HG02852 (cell line): ENCODE measurements at regions not wholly inside any gene's neighbourhood (a gene's known extent, or its start where the extent isn't known, plus 50 kb on each side); places are given as distances from the start of the nearest gene placed in this dataset.
"Not testable (repeated sequence)": the region's sequence is repeated elsewhere in the genome, so short reads cannot be mapped to it uniquely, and the experiment has no call there.

ENCODE experiments used
- ATAC-seq: cut with Tn5 transposase; IDR thresholded peaks from one replicate; pipeline ENCODE4 v1.9.1; 2021; ENCODE audit warnings: mild to moderate bottlenecking, moderate library complexity; ENCODE audit not compliant: unreplicated experiment

DNA sequence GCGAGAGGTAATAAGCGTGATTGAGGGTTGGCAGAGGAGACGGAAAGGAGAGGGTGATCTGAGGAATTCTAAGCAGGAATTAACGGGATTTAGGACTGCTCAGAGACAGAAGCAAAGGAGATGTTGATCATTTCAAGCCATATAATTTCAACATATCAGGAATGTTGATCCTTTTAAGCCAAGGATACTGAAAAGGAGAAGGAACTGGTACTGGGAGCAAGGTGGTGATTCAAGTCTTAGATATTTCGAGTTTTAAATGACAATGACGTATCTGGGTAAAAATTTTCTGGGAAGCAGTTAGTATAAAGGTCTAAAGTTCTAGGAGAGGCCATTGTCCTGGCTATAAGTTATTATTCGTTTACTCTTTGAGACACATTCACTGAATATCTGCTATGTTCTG, 91.3 kb upstream of the OGFRL1 start:
- no peak for ATAC-seq

DNA sequence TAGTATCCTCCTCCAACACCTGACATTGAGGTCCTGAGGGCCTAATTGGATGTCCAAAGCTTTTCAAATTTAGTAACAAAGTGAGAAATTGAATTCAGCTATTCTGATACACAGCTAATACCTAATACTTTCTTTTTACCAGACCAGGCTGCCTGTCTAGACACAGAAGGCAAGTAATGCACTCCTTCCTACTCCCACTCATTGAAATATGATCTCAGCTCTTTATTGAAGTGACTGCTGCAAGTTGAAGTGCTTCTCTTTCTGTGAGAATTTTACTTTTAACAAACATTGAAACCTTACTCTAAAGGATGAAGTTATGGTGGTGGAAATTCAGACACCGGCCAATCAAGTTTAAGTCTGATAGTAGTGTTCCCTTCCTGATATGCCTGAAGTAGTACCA, 90.8 kb upstream of the OGFRL1 start:
- no peak for ATAC-seq

DNA sequence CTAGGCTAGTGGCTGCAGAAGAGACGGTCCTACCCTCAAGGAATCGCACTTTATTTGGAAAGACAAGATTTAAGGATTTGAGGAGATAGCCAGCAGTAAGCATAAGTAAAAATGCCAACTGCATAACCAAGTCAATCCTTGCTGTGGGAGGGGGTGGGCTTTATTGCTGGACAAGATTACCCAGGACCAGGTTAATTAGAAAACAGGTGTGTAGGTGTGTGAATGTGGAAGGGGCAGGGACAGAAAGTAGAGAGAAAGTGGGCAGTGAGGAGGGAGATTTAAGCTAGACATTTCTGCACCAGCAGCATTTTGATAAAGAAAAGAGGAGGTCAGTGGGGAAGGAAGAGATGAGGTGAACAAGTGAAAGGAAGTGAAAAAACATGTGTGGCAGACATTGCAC, 89.7 kb upstream of the OGFRL1 start:
- no peak for ATAC-seq

DNA sequence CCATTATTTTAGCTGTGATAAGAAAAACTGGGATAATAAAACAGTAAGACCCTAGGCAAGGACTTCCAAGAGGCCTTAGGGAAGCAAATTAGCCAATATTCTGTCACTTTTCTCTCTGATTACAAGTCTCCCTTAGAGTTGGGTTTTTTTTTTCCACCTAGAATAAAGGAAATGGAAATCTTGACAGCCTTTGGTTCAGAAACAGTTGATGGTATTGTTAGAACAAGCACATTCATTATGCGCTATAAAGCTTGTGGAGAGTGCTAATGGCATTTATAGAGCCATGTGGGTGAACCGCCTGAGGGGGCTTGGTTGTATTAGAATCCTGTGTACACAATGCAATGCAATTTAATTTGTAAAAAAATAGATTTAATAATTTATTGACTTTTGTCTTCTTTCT, 88.9 kb upstream of the OGFRL1 start:
- ATAC-seq: no peak

DNA sequence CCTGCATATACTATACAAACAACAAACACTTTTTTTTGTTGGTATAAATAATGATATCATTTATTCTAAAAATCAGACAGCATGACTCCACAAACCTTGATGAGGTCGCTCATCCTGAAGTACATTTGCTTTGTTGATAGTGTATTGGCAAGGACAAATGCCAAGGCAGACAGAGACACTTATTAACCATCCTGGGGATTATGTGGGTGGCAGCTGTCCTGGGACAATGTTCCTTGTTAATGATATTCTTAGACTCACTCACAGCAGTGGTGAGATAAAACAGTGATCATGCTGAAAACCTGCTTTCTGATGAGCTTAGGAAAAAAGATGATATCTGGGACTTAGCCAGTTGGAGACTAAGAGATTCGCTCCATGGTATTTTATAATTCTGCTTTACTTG, 85.4 kb upstream of the OGFRL1 start:
- ATAC-seq: no peak

DNA sequence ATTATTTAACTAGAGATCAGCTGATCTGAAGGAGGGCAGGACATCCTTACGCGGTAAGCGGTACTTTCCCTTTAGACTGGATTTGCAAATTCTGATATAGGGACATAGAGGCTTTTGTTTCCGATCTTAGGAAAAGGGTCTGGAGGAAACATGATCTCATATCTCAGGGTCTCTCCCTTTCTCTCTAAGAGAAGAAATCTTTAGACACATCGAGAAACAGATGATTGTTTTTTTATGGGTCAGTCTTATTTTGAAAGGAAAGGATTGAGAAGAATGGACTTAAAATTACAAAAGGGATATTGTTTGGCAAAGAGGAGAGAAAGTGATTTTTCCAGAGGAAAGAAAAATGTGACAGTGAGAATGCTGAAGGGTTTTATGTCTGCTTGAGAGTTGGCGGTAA, 83.9 kb upstream of the OGFRL1 start:
- ATAC-seq: no peak

DNA sequence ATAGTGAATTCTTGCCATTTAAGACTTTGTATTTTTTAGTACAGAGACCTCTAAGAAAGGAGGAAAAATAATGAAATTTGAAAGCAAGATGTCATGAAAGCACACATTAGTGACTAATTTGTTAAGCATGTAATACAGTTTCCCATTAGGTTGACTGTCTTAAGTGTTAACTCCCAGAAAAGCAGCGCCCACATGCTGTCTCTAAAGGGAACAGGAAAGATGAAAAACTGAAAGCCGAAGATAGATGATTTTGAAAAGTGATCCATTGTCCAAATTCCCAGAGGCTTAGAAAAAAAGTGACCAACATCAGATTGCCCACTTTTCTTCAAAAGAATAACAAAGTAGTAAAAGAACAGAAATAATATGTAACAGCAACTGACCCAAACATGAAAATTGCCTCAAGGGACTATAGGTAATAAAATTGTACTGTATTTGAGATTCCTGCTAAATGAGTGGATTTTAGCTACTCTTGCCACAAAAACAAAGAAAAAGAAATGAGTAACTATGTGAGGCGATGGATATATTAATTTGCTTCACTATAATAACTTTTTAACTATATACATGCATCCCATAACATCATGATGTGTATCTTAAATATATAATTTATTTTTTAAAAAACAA, 83.2 kb upstream of the OGFRL1 start:
- ATAC-seq: no peak

DNA sequence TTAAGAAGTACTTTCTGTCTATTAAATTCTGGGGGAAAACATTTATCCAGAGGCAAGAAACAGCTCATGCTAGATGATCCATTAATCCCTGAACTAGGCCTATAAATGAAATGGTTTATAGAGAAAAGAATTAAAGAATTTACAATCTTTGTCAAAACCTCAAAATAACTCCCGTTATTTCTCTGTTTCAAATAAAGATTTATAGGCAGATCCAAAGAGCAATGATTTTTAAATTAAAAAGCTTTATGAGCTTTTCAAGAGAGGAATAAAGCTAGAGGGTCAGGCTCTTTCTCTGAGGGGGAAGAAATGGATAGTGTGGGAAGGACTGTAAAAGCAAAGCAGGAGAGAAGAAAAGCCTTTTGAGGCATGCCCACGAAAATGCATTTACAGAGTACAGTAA, 82.5 kb upstream of the OGFRL1 start:
- no peak for ATAC-seq

DNA sequence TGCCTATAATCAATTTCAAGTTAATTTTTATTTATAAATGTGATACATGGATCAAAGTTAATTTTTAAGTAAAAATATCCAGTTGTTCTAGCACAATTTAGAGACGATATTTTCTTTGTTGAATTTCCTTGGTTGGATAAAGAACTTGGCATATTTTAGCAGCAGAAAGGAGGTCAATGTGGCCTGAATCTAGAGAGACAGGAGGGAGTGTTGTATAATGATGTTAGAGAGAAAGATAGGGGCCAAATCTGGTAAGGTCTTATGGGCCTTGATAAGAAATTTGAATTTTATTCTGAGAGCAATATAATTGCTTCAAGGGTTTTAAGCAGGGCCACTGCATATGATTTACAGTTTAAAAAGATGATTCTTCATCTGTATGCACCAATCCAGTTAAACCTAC, 79.4 kb upstream of the OGFRL1 start:
- ATAC-seq: no peak

DNA sequence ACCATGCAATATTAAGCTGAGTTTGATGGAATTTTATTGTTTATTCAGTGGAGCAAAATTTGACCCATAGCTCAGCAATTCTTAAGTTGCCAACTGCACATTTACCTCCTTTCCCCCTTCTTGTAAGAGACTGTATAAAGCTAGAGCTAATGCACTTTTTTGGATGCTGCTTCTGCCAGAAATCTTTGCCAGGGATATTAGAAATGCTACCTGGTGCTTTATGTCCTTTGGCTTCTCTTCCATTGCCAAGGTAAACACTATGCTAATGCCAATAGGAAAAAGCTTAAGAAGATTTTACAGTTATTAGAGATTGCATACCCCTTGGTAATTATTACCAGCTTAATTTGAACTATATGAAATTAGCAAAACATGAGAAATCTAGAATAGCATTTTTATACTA, 79.0 kb upstream of the OGFRL1 start:
- ATAC-seq: no peak

DNA sequence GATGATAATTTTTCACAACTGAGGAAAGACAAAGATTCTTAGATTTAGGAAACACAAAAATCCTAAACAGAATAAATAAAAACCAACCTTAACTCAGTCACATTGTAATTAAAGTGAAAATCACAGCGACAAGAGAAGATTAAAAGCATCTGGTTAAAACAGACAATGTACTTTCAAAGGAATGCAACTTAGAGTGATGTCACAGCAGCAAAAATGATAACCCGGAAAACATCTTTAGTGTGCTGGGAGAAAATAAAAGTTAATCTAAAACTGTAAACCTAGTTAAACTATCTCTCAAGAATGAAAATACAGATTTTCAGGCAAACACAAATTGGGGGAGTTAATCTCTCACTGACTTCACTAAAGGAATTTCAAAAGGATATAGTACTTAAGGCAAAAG, 76.8 kb upstream of the OGFRL1 start:
- no peak for ATAC-seq

DNA sequence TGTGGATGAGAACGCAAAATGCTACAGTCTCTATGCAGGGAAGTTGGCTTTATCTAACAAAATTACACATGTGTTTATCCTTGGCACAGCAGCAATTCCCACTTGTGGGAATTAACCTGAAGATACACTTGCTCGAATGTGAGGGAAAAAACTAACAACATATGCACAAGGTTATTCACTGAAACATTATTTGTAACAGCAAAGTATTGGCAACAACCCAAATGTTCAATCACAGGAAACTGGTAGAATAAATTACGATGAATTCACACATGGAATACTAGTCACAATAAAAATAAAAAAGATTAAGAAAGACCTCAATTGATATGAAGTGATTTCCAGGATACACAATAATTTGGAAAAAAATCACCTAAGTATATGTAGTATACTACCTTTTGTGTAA, 68.1 kb upstream of the OGFRL1 start:
- no peak for ATAC-seq

DNA sequence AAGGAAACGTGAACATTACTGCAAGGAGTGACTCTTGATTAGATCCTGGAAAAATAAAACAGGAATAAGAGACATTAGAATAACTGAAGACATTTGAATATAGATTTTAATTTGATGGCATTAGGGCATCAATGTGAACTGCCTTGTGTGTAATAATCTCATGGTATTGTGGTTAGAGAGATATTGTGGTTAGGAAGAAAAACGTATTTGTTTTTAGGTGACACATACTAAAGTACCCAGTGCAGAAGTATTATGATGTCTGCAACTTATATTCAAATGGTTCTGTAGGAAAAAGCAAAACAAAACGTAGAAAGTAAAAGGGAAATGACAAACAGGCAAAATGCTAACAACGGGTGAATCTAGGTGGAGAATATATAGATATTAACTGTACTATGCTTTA, 65.9 kb upstream of the OGFRL1 start:
- no peak for ATAC-seq

DNA sequence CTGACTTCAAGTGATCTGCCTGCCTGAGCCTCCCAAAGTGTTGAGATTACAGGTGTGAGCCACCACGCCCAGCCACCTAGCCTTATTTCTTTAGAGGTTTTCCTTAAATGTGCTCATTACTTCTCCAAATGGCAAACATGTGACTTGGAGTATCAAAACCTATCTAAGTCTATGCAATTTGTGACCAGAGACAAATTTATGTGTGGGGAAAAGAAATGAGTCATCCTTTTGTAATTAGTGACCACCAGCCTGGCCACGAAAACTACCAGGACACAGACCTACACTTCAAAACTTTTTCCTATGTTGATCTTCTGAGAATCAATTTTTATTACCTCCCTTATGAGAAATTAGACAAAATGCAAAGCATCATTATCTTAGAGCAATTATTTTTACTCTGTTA, 64.6 kb upstream of the OGFRL1 start:
- ATAC-seq: no peak

DNA sequence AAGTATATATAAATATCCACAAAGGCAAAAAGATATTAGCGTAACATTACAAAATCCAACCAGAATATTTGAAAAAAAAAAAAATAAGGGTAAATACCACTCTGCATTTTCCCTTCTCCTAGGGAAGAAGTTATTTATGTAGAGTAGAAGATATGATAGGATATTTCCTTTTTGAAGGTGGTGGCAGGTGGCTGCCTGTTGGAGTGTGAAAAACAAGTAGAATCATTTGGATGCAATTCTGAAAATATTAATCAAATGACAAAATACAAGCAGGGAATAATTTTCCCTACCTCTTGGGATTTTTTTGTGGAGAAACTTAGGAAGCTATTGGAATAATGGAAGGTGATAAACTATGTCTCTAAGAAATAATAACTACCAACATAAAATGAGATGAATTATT, 62.5 kb upstream of the OGFRL1 start:
- no peak for ATAC-seq

DNA sequence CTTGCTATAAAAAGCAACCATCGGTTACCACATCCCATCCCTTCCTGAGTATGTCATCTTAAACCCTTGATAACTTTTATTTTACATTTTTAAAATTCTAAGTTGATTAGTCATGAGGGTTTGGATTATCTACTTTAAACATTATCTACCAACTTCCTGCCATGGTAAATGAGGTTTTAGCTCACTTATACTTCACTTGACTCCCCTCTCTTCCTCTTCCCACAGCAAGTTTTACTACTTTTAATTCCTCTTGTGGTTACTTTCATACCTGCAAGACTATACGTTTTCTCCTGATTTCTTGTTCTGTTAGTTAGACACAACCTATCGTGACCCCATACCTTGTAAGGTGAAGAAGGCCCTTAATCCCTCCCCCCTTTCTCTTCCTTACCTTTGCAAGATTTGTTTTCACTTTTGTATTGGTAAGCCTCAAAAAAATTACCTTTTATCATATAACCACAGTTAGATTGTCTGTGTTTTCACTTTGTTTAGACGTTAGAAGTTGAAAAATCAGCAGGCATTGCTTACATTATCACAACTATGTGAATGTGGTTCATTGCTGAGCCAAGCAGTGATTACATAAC, 60.1 kb upstream of the OGFRL1 start:
- no peak for ATAC-seq

DNA sequence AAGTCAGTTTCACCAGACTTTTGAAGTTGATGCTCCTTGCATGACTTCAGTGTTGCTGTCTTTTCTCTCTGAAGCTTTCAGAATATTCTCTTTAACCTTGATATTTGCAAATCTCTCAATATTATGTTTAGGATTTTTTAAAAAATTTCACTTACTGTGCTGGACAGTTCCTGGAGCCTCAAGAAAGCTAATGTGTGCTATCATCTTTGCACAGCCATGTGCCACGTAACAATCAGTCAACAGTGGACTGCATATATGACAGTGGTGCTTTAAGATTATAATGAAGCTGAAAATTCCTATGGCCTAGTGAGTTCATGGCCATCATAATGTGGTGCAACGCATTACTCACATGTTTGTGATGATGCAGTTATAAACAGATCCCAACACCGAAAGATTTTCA, 59.1 kb upstream of the OGFRL1 start:
- no peak for ATAC-seq

DNA sequence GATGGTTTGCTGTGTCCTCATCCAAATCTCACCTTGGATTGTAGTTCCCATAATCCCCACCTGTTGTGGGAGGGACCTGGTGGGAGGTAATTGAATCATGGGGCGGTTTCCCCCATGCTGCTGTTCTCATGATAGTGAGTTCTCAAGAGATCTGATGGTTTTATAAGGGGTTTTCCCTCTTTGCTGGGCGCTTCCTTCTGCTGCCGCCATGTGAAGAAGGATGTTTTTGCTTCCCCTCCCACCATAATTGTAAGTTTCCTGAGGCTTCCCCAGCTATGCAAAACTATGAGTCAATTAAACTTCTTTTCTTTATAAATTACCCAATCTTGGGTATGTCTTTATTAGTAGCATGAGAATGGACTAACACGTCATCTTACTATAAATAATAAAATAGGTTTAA, 55.7 kb upstream of the OGFRL1 start:
- ATAC-seq: not testable (repeated sequence)

DNA sequence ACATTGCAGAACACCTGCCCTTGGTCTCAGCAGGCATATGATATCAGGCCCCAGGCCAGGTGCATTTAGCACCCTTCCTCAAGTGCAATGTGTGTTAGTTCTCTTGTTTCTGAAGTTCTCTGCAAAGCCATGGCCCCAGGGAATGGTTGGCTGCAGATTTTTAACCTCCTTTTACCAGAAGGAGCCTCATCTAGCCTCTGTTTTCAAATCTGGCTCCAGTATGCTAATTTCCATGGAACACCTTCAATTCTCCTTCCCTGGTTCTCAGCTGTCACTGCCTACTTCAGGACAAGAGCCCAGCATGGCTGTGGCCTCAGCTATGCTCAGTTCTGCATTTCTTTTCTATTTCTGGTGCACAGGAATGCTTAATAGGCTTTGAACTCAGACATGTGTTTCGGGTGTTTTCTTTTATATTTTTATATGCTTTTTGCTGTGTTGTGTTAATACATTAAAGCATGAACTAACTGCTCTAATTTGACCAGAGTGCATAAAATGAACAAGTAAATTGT, 51.6 kb upstream of the OGFRL1 start:
- no peak for ATAC-seq

DNA sequence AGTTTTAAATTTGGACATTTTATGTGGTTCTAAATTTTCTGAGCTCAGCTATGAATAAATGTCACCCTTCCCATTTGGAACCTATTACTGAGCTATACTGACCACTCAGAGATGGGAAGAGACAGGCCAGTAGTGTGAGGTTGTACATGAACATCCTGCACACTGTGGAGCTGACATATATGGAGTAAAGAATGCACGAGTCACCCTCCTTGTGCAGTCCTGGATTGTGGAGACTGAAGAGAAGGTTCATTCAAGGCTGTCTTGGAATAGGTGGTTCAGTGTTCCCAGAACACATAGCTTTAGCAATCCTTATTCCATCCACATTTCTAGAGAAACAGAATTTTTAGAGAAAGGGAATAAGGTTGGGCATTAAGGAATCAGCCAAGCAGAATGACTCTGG, 50.3 kb upstream of the OGFRL1 start:
- ATAC-seq: no peak
